GM12878 (cell line): ENCODE measurements at regions not wholly inside any gene's neighbourhood (a gene's known extent, or its start where the extent isn't known, plus 50 kb on each side); places are given as distances from the start of the nearest gene placed in this dataset.

Experiments
- ATAC-seq: fragments of 200-7000 bp; cut with Tn5 transposase; 3 replicates; pipeline ENCODE4 v1.9.1; 2020; ENCODE audit warnings: mild to moderate bottlenecking, moderate library complexity
- BruUV-seq: library from RNA; stranded (reverse); fragments of 400-500 nt; replicated peaks from 2 replicates; lab custom pipeline; 2021; lab: Mats Ljungman, UMichigan
- CTCF ChIA-PET: fragments of 300-600 bp; sonication (Branson Sonifier 250); formaldehyde crosslinking; extraction: SDS; loops from one replicate; lab custom pipeline; 2021; ENCODE audit warnings: inconsistent platforms; lab: Yijun Ruan, JAX
- POLR2A ChIA-PET: fragments of 350-600 bp; formaldehyde crosslinking; extraction: SDS; loops from one replicate; lab custom pipeline; 2021; ENCODE audit warnings: inconsistent platforms; lab: Charles Lee
- RAD21 ChIA-PET: fragments of 300-600 bp; sonication (Branson Sonifier 250); formaldehyde crosslinking; loops from one replicate; lab custom pipeline; 2023; ENCODE audit warnings: antibody characterized with exemption; ENCODE audit not compliant: unreplicated experiment; lab: Charles Lee
- SMC1A ChIA-PET: fragments of 300-600 bp; sonication (Branson Sonifier 250); formaldehyde crosslinking; loops from one replicate; lab custom pipeline; 2023; ENCODE audit not compliant: unreplicated experiment, uncharacterized antibody; lab: Charles Lee
- DNase-seq: peaks from one replicate; pipeline ENCODE4 v3.0.0-alpha.2; 2011; ENCODE audit warnings: low read depth, low spot score
- FAIRE-seq: peaks from 3 replicates; lab custom pipeline; 2011; peaks lifted over from hg19 to GRCh38; lab: Jason Lieb, UNC
- H2AFZ ChIP-seq: 2 replicates; pipeline ENCODE4 v1.6.0; 2011; ENCODE audit warnings: low read depth, low read length, control low read depth; ENCODE audit not compliant: control insufficient read depth
- H3K27ac ChIP-seq: 2 replicates; pipeline ENCODE4 v1.5.1; 2011; ENCODE audit warnings: control low read depth; ENCODE audit not compliant: control insufficient read depth, insufficient read depth
- H3K27me3 ChIP-seq, 2 experiments: replicated peaks in 1 of 2; 2 replicates each; pipeline versions ENCODE4 v1.6.0 to v1.6.1; 2011; ENCODE audit warnings: low read length in 1 of 2; ENCODE audit not compliant: control insufficient read depth in 2 of 2, insufficient read depth in 2 of 2
- H3K36me3 ChIP-seq, 2 experiments: 2 replicates each; pipeline ENCODE4 v1.5.1; 2011; ENCODE audit warnings: low read length in 1 of 2; ENCODE audit not compliant: control insufficient read depth in 2 of 2, insufficient read depth in 2 of 2
- H3K4me1 ChIP-seq: 2 replicates; pipeline ENCODE4 v1.6.1; 2011; ENCODE audit warnings: mild to moderate bottlenecking, low read length, moderate library complexity, mixed read lengths; ENCODE audit not compliant: control insufficient read depth, insufficient read depth
- H3K4me2 ChIP-seq: 2 replicates; pipeline ENCODE4 v1.6.0; 2011; ENCODE audit warnings: control low read depth; ENCODE audit not compliant: control insufficient read depth, insufficient read depth
- H3K4me3 ChIP-seq: fragments of 200-600 bp; sonication (generic); 2 replicates; pipeline ENCODE4 v1.5.1; 2016
- H3K79me2 ChIP-seq: 2 replicates; pipeline ENCODE4 v1.6.0; 2011; ENCODE audit warnings: low read length; ENCODE audit not compliant: control insufficient read depth, insufficient read depth
- H3K9ac ChIP-seq: 2 replicates; pipeline ENCODE4 v1.8.0; 2011; ENCODE audit warnings: low read length, control low read depth, mixed read lengths; ENCODE audit not compliant: control insufficient read depth, insufficient read depth
- H3K9me3 ChIP-seq: replicated peaks from 3 replicates; pipeline ENCODE4 v1.5.1; 2011; ENCODE audit warnings: mild to moderate bottlenecking, low read length; ENCODE audit not compliant: control insufficient read depth, insufficient read depth
- H4K20me1 ChIP-seq: 2 replicates; pipeline ENCODE4 v1.6.0; 2011; ENCODE audit not compliant: control insufficient read depth, insufficient read depth
- ATF7 ChIP-seq: fragments of 450-650 bp; IDR thresholded peaks from 2 replicates; pipeline ENCODE4 v1.6.1; 2016; ENCODE audit warnings: low read depth, mild to moderate bottlenecking
- MEF2B ChIP-seq: fragments of 450-650 bp; IDR thresholded peaks from 2 replicates; pipeline ENCODE4 v1.6.1; 2018; ENCODE audit warnings: mild to moderate bottlenecking, moderate library complexity; ENCODE audit not compliant: partially characterized antibody, poor library complexity, severe bottlenecking
- RAD21 ChIP-seq: IDR thresholded peaks from 2 replicates; pipeline ENCODE4 v1.6.1; 2011; ENCODE audit warnings: mild to moderate bottlenecking, low read depth, low read length, moderate library complexity; ENCODE audit not compliant: insufficient read depth
- ZNF384 ChIP-seq: IDR thresholded peaks from 2 replicates; pipeline ENCODE4 v1.6.1; 2012; ENCODE audit warnings: low read depth, mild to moderate bottlenecking, low read length, improper control_type of control experiment, borderline replicate concordance
- WGBS: methylation state at CpG from one replicate; pipeline ENCODE4 v1.1.6; 2016; ENCODE audit warnings: low lambda C conversion rate; ENCODE audit not compliant: insufficient replicate concordance, insufficient coverage; ENCODE audit errors: missing lambda C conversion rate; 5-methylcytosine and 5-hydroxymethylcytosine counted together
- in situ Hi-C: fragments of 300-500 bp; cut with MboI; formaldehyde crosslinking; loops from 9 replicates; pipeline ENCODE4 v1.14.3; 2018; ENCODE audit warnings: mixed read lengths
- intact Hi-C: fragments of 100-400 bp; cut with micrococcal nuclease; formaldehyde crosslinking; loops from one replicate; pipeline ENCODE4 v1.14.2; 2022; ENCODE audit not compliant: unreplicated experiment
- TF ChIP-seq, protein P1 (sequence below), 3 experiments: IDR thresholded peaks in 2 of 3; conservative IDR thresholded peaks in 1 of 3; 2 replicates each; pipeline ENCODE4 v1.5.1; 2011; ENCODE audit warnings: low read depth in 3 of 3, low read length in 3 of 3, mild to moderate bottlenecking in 3 of 3, control low read depth in 2 of 3, moderate library complexity in 2 of 3, inconsistent platforms in 1 of 3, mixed read lengths in 1 of 3; ENCODE audit not compliant: control insufficient read depth in 2 of 3, insufficient read depth in 1 of 3; ENCODE audit errors: extremely low read depth in 1 of 3
- TF ChIP-seq, protein P2 (sequence below): fragments of 450-650 bp; IDR thresholded peaks from 2 replicates; pipeline ENCODE4 v1.6.1; 2016; ENCODE audit warnings: mild to moderate bottlenecking

DNA sequence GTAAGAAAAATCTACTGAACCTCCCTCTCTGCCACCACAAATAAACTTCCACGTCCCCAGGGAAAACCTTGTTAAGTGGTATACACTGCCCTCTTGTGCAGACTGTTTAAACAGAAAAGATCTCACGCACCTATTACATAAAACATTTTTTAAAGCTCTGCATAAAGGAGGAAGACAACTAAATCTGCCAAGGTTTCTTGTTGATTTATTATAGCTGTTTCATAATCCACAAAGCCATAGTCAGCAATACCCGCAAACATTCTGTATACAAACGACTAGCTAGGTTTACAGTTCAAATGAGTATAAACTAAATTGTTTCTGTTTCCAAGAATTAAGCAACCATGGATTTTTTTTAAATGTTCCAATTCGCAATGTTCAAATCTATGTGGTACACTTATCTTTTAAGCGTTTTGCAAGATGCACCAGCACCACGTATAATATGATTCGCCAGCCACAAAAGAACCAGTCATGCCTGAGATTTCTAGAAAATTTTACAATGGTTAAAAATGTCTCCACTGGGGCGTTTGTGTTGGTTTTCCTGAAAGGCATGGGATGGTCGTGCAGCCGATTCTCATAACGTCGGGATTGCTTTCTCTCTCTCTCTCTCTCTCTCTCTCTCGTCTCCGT lies 164.6 kb downstream of the PRKX start:
- Histone ChIP-seq H3K4me1 (no peaks in the 10 kb centered on the region), H3K9me3 (no peaks in the 10 kb centered on the region), H3K79me2 (no peaks in the 10 kb centered on the region), H3K4me3 (no peak overlapping the region), H4K20me1 (no peaks in the 10 kb centered on the region), H3K27me3 (no peaks in the 10 kb centered on the region), H3K9ac (no peak overlapping the region), H3K36me3 (no peaks in the 10 kb centered on the region), H3K27ac (no peak overlapping the region), H2AFZ (no peak overlapping the region), H3K4me2 (no peak overlapping the region)
- intact Hi-C loops: no loop called here
- no peak for ATAC-seq
- no peak for FAIRE-seq
- ChIA-PET POLR2A (no interaction called here), RAD21 (no interaction called here), CTCF (no interaction called here), SMC1A (no interaction called here)
- in situ Hi-C loops: no loop called here
- no TSS peak for BruUV-seq
- TF ChIP-seq, protein P1, sequence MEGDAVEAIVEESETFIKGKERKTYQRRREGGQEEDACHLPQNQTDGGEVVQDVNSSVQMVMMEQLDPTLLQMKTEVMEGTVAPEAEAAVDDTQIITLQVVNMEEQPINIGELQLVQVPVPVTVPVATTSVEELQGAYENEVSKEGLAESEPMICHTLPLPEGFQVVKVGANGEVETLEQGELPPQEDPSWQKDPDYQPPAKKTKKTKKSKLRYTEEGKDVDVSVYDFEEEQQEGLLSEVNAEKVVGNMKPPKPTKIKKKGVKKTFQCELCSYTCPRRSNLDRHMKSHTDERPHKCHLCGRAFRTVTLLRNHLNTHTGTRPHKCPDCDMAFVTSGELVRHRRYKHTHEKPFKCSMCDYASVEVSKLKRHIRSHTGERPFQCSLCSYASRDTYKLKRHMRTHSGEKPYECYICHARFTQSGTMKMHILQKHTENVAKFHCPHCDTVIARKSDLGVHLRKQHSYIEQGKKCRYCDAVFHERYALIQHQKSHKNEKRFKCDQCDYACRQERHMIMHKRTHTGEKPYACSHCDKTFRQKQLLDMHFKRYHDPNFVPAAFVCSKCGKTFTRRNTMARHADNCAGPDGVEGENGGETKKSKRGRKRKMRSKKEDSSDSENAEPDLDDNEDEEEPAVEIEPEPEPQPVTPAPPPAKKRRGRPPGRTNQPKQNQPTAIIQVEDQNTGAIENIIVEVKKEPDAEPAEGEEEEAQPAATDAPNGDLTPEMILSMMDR (IDR thresholded peaks at IDR 0.05 in 2 of 3, conservative IDR thresholded peaks at IDR 0.05 in 1 of 3; ENCODE audit: control insufficient read depth in 2 of 3, extremely low read depth in 1 of 3, insufficient read depth in 1 of 3, low read depth in 3 of 3, low read length in 3 of 3): peak in 1 of 3 experiments; percentile 18; a peak in 2 of 6 replicates
- TF ChIP-seq, protein P2, sequence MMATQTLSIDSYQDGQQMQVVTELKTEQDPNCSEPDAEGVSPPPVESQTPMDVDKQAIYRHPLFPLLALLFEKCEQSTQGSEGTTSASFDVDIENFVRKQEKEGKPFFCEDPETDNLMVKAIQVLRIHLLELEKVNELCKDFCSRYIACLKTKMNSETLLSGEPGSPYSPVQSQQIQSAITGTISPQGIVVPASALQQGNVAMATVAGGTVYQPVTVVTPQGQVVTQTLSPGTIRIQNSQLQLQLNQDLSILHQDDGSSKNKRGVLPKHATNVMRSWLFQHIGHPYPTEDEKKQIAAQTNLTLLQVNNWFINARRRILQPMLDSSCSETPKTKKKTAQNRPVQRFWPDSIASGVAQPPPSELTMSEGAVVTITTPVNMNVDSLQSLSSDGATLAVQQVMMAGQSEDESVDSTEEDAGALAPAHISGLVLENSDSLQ: no peak
- TF ChIP-seq MEF2B (peak; percentile 70), ATF7 (no peak), ZNF384 (no peak), RAD21 (peak; percentile 40; the same call in 1 of the 2 replicates)
- WGBS: 24% methylated on average over 15 of the region's 15 CpGs
- no peak for DNase-seq
